ENCODE measurements at regions not wholly inside any gene's neighbourhood (a gene's known extent, or its start where the extent isn't known, plus 50 kb on each side); places are given as distances from the start of the nearest gene placed in this dataset.

DNA sequence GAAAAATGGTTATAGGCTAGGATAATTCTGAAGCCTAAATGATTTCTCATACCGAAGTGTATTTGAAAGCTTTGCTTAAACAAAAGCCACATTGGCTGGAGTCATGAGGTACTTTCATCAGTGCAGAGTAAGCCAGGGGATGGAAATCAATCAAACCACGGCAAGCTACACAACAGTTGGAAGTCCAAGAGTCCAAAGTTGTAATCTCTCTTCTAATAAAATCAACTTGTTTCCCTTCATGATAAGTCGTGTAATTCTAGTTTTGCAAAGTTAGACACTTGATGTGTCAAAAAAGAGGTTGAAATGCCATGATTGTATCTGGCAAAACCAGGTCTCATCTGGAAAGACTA, 250.5 kb upstream of the VEPH1 start:
- no peak overlapping the region for H3K4me3 ChIP-seq (ENCODE audit: low read depth, low read length, poor library complexity, severe bottlenecking)

GRCh38 chr3:157752956-157753786, 250.0 kb upstream of the VEPH1 start:
- Histone ChIP-seq H3K4me3 (ENCODE audit: low read depth, low read length, poor library complexity, severe bottlenecking) (no peak overlapping the region), H4K20me1 (ENCODE audit: insufficient read depth, low read length) (no peaks in the 10 kb centered on the region), H3K79me2 (ENCODE audit: insufficient read depth, low read length) (no peaks in the 10 kb centered on the region), H2AFZ (ENCODE audit: low read length) (no peak overlapping the region), H3K27ac (ENCODE audit: low read depth, low read length, poor library complexity, severe bottlenecking) (no peak overlapping the region), H3K27me3 (ENCODE audit: insufficient read depth, low read length) (no peaks in the 10 kb centered on the region), H3K36me3 (ENCODE audit: insufficient read depth, low read length) (no peaks in the 10 kb centered on the region), H3K4me2 (ENCODE audit: low read length) (no peak overlapping the region), H3K9me3 (ENCODE audit: low read length) (no peaks in the 10 kb centered on the region), H3K4me1 (ENCODE audit: insufficient read depth, low read length, severe bottlenecking) (no peaks in the 10 kb centered on the region), H3F3A (ENCODE audit: insufficient read depth, low read length) (no peaks in the 10 kb centered on the region), H3K9ac (ENCODE audit: low read length) (no peak overlapping the region), H3K9me2 (ENCODE audit: low read depth, low read length) (no peaks in the 10 kb centered on the region)
- TF ChIP-seq, protein P1, sequence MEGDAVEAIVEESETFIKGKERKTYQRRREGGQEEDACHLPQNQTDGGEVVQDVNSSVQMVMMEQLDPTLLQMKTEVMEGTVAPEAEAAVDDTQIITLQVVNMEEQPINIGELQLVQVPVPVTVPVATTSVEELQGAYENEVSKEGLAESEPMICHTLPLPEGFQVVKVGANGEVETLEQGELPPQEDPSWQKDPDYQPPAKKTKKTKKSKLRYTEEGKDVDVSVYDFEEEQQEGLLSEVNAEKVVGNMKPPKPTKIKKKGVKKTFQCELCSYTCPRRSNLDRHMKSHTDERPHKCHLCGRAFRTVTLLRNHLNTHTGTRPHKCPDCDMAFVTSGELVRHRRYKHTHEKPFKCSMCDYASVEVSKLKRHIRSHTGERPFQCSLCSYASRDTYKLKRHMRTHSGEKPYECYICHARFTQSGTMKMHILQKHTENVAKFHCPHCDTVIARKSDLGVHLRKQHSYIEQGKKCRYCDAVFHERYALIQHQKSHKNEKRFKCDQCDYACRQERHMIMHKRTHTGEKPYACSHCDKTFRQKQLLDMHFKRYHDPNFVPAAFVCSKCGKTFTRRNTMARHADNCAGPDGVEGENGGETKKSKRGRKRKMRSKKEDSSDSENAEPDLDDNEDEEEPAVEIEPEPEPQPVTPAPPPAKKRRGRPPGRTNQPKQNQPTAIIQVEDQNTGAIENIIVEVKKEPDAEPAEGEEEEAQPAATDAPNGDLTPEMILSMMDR (IDR thresholded peaks at IDR 0.05; ENCODE audit: low read length): no peak
- no peak for TF ChIP-seq EZH2 (IDR thresholded peaks at IDR 0.05; ENCODE audit: borderline replicate concordance, low read length)

More for the DNA sequence above, 250.5 kb upstream of the VEPH1 start:
- H3K4me1 ChIP-seq (ENCODE audit: insufficient read depth, low read length, severe bottlenecking): no peaks in the 10 kb centered on the region
- H4K20me1 ChIP-seq (ENCODE audit: insufficient read depth, low read length): no peaks in the 10 kb centered on the region
- no peaks in the 10 kb centered on the region for H3K79me2 ChIP-seq (ENCODE audit: insufficient read depth, low read length)
- H3K4me2 ChIP-seq (ENCODE audit: low read length): no peak overlapping the region
- H3K27ac ChIP-seq (ENCODE audit: low read depth, low read length, poor library complexity, severe bottlenecking): no peak overlapping the region
- no peak for TF ChIP-seq EZH2 (IDR thresholded peaks at IDR 0.05; ENCODE audit: borderline replicate concordance, low read length)
- TF ChIP-seq, protein P1 (IDR thresholded peaks at IDR 0.05; ENCODE audit: low read length): no peak
- no peaks in the 10 kb centered on the region for H3K36me3 ChIP-seq (ENCODE audit: insufficient read depth, low read length)
- H3K9ac ChIP-seq (ENCODE audit: low read length): no peak overlapping the region
- H3K9me3 ChIP-seq (ENCODE audit: low read length): no peaks in the 10 kb centered on the region
- no peak overlapping the region for H2AFZ ChIP-seq (ENCODE audit: low read length)
- H3K9me2 ChIP-seq (ENCODE audit: low read depth, low read length): no peaks in the 10 kb centered on the region
- no peaks in the 10 kb centered on the region for H3F3A ChIP-seq (ENCODE audit: insufficient read depth, low read length)
- no peaks in the 10 kb centered on the region for H3K27me3 ChIP-seq (ENCODE audit: insufficient read depth, low read length)

GRCh38 chr3:157752554-157752953, 249.3 kb upstream of the VEPH1 start:
- TF ChIP-seq EZH2 (IDR thresholded peaks at IDR 0.05; ENCODE audit: borderline replicate concordance, low read length): no peak
- TF ChIP-seq, protein P1 (IDR thresholded peaks at IDR 0.05; ENCODE audit: low read length): no peak
- H3K36me3 ChIP-seq (ENCODE audit: insufficient read depth, low read length): no peaks in the 10 kb centered on the region
- no peaks in the 10 kb centered on the region for H4K20me1 ChIP-seq (ENCODE audit: insufficient read depth, low read length)
- no peaks in the 10 kb centered on the region for H3F3A ChIP-seq (ENCODE audit: insufficient read depth, low read length)
- H3K4me1 ChIP-seq (ENCODE audit: insufficient read depth, low read length, severe bottlenecking): no peaks in the 10 kb centered on the region
- no peaks in the 10 kb centered on the region for H3K9me2 ChIP-seq (ENCODE audit: low read depth, low read length)
- no peak overlapping the region for H3K4me2 ChIP-seq (ENCODE audit: low read length)
- no peak overlapping the region for H3K9ac ChIP-seq (ENCODE audit: low read length)
- no peak overlapping the region for H3K4me3 ChIP-seq (ENCODE audit: low read depth, low read length, poor library complexity, severe bottlenecking)
- no peaks in the 10 kb centered on the region for H3K9me3 ChIP-seq (ENCODE audit: low read length)
- no peaks in the 10 kb centered on the region for H3K27me3 ChIP-seq (ENCODE audit: insufficient read depth, low read length)
- H2AFZ ChIP-seq (ENCODE audit: low read length): no peak overlapping the region
- H3K27ac ChIP-seq (ENCODE audit: low read depth, low read length, poor library complexity, severe bottlenecking): no peak overlapping the region
- H3K79me2 ChIP-seq (ENCODE audit: insufficient read depth, low read length): no peaks in the 10 kb centered on the region
